GM06990 (cell line): ENCODE measurements at regions not wholly inside any gene's neighbourhood (a gene's known extent, or its start where the extent isn't known, plus 50 kb on each side); places are given as distances from the start of the nearest gene placed in this dataset.

ENCODE experiments used
- DNase-seq: peaks from one replicate; pipeline ENCODE4 v3.0.0-alpha.2; 2011; ENCODE audit not compliant: insufficient read length; ENCODE audit errors: extremely low read depth
- H3K27me3 ChIP-seq: replicated peaks from 2 replicates; pipeline ENCODE4 v1.6.0; 2011; ENCODE audit warnings: low read length; ENCODE audit not compliant: control insufficient read depth, insufficient read depth
- H3K36me3 ChIP-seq: 2 replicates; pipeline ENCODE4 v1.5.1; 2011; ENCODE audit warnings: low read length; ENCODE audit not compliant: control insufficient read depth, insufficient read depth
- H3K4me3 ChIP-seq: replicated peaks from 2 replicates; pipeline ENCODE4 v1.5.1; 2011; ENCODE audit warnings: low read depth, mild to moderate bottlenecking, control low read depth, low read length
- TF ChIP-seq, protein P1 (sequence below): IDR thresholded peaks from 2 replicates; pipeline ENCODE4 v1.5.1; 2011; ENCODE audit warnings: low read length, control low read depth, mild to moderate bottlenecking, inconsistent platforms; ENCODE audit not compliant: insufficient read depth, poor library complexity, severe bottlenecking

DNA sequence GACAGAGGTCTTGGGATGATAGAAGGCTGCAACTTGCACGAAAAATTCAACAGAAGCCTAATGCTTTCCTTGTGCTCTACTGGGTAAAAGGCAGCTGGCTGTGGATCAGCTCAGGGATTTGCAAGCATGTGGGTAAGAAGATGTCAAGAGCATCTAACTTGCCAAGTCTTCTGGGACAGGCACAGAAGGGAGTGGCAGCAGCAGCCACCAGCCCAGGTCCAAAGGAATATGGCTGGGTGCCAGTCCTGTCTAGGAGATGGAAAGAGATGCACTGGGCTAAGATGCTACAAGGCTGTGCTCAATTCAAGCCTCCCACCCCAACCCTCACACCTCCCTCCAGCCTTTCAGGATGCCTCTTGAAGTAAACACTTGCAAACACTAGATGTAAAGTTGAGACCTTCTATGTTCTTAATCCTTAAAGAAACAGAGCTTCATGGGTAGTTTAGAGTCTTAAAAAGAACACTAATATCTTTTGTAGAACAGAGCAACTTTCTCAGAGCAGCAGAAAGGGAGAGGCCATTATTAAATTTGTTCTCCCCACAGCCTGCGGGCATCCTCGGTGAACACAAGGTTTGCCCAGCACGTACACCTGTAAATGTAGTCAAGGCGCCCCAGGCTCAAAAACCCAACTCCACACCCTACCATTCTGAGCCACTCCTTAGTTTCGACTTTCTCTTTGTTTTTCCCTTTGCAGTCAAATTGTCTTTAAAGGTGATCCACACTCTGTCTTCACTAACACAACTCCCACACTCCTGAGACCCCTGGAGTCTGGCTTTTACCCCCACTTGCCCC lies 64.6 kb upstream of the BCAR3 start:
- Histone ChIP-seq H3K36me3 (no peaks in the 10 kb centered on the region), H3K27me3 (no peaks in the 10 kb centered on the region), H3K4me3 (no peak overlapping the region)
- DNase-seq: no peak
- TF ChIP-seq, protein P1, sequence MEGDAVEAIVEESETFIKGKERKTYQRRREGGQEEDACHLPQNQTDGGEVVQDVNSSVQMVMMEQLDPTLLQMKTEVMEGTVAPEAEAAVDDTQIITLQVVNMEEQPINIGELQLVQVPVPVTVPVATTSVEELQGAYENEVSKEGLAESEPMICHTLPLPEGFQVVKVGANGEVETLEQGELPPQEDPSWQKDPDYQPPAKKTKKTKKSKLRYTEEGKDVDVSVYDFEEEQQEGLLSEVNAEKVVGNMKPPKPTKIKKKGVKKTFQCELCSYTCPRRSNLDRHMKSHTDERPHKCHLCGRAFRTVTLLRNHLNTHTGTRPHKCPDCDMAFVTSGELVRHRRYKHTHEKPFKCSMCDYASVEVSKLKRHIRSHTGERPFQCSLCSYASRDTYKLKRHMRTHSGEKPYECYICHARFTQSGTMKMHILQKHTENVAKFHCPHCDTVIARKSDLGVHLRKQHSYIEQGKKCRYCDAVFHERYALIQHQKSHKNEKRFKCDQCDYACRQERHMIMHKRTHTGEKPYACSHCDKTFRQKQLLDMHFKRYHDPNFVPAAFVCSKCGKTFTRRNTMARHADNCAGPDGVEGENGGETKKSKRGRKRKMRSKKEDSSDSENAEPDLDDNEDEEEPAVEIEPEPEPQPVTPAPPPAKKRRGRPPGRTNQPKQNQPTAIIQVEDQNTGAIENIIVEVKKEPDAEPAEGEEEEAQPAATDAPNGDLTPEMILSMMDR: no peak

DNA sequence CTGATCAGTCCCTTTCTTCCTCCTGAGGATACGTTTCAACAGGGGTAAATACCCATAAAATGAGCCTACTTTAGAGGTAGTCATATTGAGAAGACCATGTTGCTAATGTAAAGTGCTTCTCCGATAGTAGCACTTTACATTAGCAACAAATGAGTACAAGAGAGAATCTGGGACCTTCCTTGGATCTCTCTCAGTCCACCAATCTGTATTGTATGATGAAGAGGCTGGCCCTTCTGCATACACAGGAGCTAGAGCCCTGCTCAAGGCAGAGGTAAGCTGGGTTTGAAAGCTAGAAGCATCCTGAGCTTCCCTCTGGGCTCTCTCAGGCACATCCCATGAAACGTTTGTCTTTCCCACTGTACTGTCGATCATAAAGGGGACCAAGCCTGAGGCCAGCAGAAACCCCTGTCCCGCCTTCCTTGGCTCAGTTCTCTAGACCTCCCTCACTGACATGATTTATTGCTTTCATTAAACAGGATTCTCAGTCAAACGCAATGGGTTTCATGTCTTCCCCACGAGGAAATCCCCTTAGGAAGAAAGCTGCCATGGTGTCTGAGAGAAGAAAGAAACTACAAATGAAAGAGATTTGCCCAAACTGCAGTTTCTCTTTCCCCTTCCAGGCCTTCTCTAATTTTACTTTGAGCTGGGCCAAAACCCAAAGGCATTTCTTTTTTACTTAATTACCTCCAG lies 62.8 kb upstream of the BCAR3 start:
- TF ChIP-seq, protein P1: no peak
- Histone ChIP-seq H3K4me3 (no peak overlapping the region), H3K27me3 (no peaks in the 10 kb centered on the region), H3K36me3 (no peaks in the 10 kb centered on the region)
- DNase-seq: no peak

DNA sequence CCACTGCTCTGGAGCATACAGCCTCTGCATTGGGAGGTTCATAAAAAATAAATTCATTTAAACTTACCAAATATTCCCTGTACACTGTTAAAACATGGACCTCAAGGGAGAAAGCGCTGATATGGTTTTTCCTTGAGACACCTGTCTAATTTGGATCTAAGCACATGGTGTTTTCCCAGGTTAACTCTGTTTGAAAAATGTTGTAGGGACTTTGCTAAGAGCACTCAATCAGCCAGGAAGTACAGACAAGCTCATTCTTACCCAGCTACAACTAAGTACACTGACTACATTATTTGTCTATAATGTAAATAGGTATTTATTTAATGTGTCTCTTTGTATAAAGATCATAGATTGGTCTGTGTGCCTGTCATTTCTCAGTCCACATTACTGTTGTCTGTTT lies 61.8 kb upstream of the BCAR3 start:
- no peak overlapping the region for H3K4me3 ChIP-seq
- H3K36me3 ChIP-seq: no peaks in the 10 kb centered on the region
- TF ChIP-seq, protein P1: no peak
- no peak for DNase-seq
- no peaks in the 10 kb centered on the region for H3K27me3 ChIP-seq

DNA sequence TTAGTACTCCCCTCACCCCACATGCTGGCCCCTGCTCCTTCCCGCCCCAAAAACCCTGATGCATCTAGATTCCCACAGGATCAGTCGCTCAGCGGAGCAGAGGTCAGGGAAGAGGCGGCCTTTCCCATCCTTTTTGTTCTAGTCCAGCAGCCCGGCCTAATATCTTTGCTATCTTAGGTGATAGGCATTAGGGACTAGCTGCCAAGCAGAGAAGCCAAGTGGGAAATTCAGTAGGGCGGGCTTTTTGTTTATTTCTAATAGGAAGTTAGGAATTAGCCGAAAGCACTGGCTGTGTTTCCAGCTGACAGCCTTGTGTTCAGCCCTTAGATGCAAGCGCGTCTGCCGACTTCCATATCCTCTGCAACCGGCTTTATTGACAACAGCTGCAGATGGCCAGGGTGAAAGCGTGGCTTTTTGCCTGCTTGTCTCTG lies 59.0 kb upstream of the BCAR3 start:
- Histone ChIP-seq H3K4me3 (no peak overlapping the region), H3K27me3 (no peaks in the 10 kb centered on the region), H3K36me3 (no peaks in the 10 kb centered on the region)
- TF ChIP-seq, protein P1: no peak
- no peak for DNase-seq

DNA sequence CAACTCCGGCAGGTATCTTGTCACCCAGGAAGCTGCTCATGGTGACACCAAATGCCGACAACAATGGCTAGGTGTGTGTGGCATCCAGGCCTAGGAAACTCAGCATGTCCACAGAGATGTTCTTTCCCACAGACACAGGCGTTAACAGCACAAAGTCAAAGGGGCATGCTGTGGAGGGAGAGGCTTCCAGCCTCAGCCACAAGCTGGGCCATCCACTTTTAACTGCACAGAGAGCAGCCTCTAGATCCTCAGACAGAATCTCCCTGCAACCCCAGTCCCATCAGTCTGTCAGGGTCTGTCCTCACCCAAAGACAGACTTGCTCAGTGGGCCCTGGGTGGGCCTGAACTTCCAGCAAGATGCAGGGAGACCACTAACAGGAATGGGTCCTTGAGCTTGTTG lies 58.5 kb upstream of the BCAR3 start:
- Histone ChIP-seq H3K27me3 (no peaks in the 10 kb centered on the region), H3K36me3 (no peaks in the 10 kb centered on the region), H3K4me3 (no peak overlapping the region)
- TF ChIP-seq, protein P1: no peak
- no peak for DNase-seq

DNA sequence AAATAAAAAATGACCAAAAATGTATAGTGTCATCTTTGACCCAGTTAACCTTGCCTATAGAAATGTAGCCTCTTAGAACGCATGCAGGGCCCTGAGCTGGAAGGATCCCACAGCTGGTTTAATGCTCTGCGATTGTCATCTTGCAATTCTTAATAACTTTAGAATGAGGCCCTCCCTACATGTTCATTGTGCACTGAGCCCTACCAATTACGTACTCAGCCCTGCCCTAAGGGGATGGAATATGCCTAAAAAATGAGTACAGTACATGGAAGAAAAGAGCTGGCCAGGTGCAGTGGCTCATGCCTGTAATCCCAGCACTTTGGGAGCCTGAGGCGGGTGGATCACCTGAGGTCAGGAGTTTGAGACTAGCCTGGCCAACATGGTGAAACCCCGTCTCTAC lies 57.8 kb upstream of the BCAR3 start:
- Histone ChIP-seq H3K4me3 (no peak overlapping the region), H3K27me3 (no peaks in the 10 kb centered on the region), H3K36me3 (no peaks in the 10 kb centered on the region)
- no peak for DNase-seq
- TF ChIP-seq, protein P1: no peak
